SK-N-SH (cell line): ENCODE measurements at regions not wholly inside any gene's neighbourhood (a gene's known extent, or its start where the extent isn't known, plus 50 kb on each side); places are given as distances from the start of the nearest gene placed in this dataset.

Experiments used
- CTCF ChIA-PET: fragments of 300-600, 350-600 bp; formaldehyde crosslinking; extraction: SDS; loops from one replicate; lab custom pipeline; 2021; lab: Yijun Ruan, JAX
- POLR2A ChIA-PET: fragments of 350-600 bp; sonication (Branson Sonifier 250); formaldehyde crosslinking; extraction: SDS; loops from one replicate; lab custom pipeline; 2020; ENCODE audit warnings: antibody characterized with exemption, inconsistent platforms; lab: Yijun Ruan, JAX
- DNase-seq: peaks from one replicate; pipeline ENCODE4 v3.0.0; 2012
- H2AFZ ChIP-seq: fragments of 200-600 bp; sonication (generic); 2 replicates; pipeline ENCODE4 v1.8.1; 2016; ENCODE audit warnings: antibody characterized with exemption, mild to moderate bottlenecking, low read depth
- H3F3A ChIP-seq: fragments of 200-600 bp; sonication (generic); replicated peaks from 2 replicates; pipeline ENCODE3; 2016; ENCODE audit warnings: antibody characterized with exemption, mild to moderate bottlenecking; ENCODE audit not compliant: insufficient read depth
- H3K27ac ChIP-seq, 2 experiments: fragments of 200-500 bp in 1 of 2; fragments of 200-600 bp in 1 of 2; sonication (Bioruptor generic) in 1 of 2; sonication (generic), shearing (Covaris generic) in 1 of 2; 2 replicates each; pipeline versions ENCODE4 v1.5.1 to v1.6.1; 2014 to 2016; ENCODE audit warnings: low read depth in 2 of 2, inconsistent platforms in 1 of 2, low read length in 1 of 2, mild to moderate bottlenecking in 1 of 2, mixed read lengths in 1 of 2
- H3K27me3 ChIP-seq: fragments of 200-600 bp; sonication (generic), shearing (Covaris generic); 2 replicates; pipeline ENCODE4 v1.6.1; 2016; ENCODE audit warnings: mixed run types; ENCODE audit not compliant: insufficient read depth
- H3K36me3 ChIP-seq, 2 experiments: fragments of 200-500 bp in 1 of 2; fragments of 200-600 bp in 1 of 2; sonication (Bioruptor generic) in 1 of 2; sonication (generic) in 1 of 2; replicated peaks in 1 of 2; 2 replicates each; pipeline versions ENCODE3 to v1.5.1; 2014 to 2016; ENCODE audit warnings: low read length in 1 of 2, mild to moderate bottlenecking in 1 of 2; ENCODE audit not compliant: insufficient read depth in 2 of 2, control insufficient read depth in 1 of 2
- H3K4me1 ChIP-seq, 2 experiments: fragments of 200-500 bp in 1 of 2; fragments of 200-600 bp in 1 of 2; sonication (Bioruptor generic) in 1 of 2; sonication (generic), shearing (Covaris generic) in 1 of 2; 2 replicates each; pipeline versions ENCODE4 v1.5.1 to v1.6.1; 2014 to 2016; ENCODE audit warnings: low read depth in 1 of 2, low read length in 1 of 2, mixed run types in 1 of 2; ENCODE audit not compliant: insufficient read depth in 2 of 2, control insufficient read depth in 1 of 2
- H3K4me2 ChIP-seq: fragments of 200-600 bp; sonication (generic), shearing (Covaris generic); 2 replicates; pipeline ENCODE4 v1.6.1; 2017; ENCODE audit warnings: mixed run types
- H3K4me3 ChIP-seq, 2 experiments: fragments of 200-500 bp in 1 of 2; fragments of 200-600 bp in 1 of 2; sonication (Bioruptor generic) in 1 of 2; sonication (generic), shearing (Covaris generic) in 1 of 2; 2 replicates each; pipeline versions ENCODE4 v1.5.1 to v1.8.1; 2014 to 2016; ENCODE audit warnings: low read depth in 2 of 2, inconsistent platforms in 1 of 2, low read length in 1 of 2, mild to moderate bottlenecking in 1 of 2, mixed read lengths in 1 of 2, moderate library complexity in 1 of 2
- H3K79me2 ChIP-seq: fragments of 200-600 bp; sonication (generic); 2 replicates; pipeline ENCODE4 v1.8.1; 2017; ENCODE audit warnings: mild to moderate bottlenecking; ENCODE audit not compliant: insufficient read depth
- H3K9ac ChIP-seq: fragments of 200-600 bp; sonication (generic); 2 replicates; pipeline ENCODE4 v1.6.1; 2017; ENCODE audit warnings: mixed run types
- H3K9me2 ChIP-seq: fragments of 200-600 bp; sonication (generic); 2 replicates; pipeline ENCODE4 v1.6.1; 2017; ENCODE audit warnings: mixed run types
- H3K9me3 ChIP-seq: fragments of 200-600 bp; sonication (generic); 2 replicates; pipeline ENCODE4 v1.6.1; 2017; ENCODE audit warnings: mixed run types, mild to moderate bottlenecking, moderate library complexity
- H4K20me1 ChIP-seq: fragments of 200-600 bp; sonication (generic); 2 replicates; pipeline ENCODE4 v1.6.1; 2017; ENCODE audit warnings: mild to moderate bottlenecking, mixed run types; ENCODE audit not compliant: insufficient read depth
- CHD2 ChIP-seq: fragments of 150-350 bp; IDR thresholded peaks from 2 replicates; pipeline ENCODE4 v1.6.1; 2018; ENCODE audit warnings: low read length; ENCODE audit not compliant: partially characterized antibody
- FOSL2 ChIP-seq: IDR thresholded peaks from 2 replicates; pipeline ENCODE4 v1.4.0; 2012; ENCODE audit warnings: low read depth, mild to moderate bottlenecking, moderate library complexity, borderline replicate concordance
- FOXJ3 ChIP-seq: sonication (generic); formaldehyde crosslinking; IDR thresholded peaks from 2 replicates; pipeline ENCODE4 v1.5.1; 2020; ENCODE audit warnings: mild to moderate bottlenecking, missing genetic modification reagents
- GABPA ChIP-seq: IDR thresholded peaks from 2 replicates; pipeline ENCODE4 v1.4.0; 2012; ENCODE audit warnings: low read depth, mild to moderate bottlenecking
- MEF2A ChIP-seq: IDR thresholded peaks from 2 replicates; pipeline ENCODE4 v1.4.0; 2012; ENCODE audit warnings: low read depth, borderline replicate concordance
- MXI1 ChIP-seq: IDR thresholded peaks from 2 replicates; pipeline ENCODE4 v1.6.1; 2012; ENCODE audit warnings: mild to moderate bottlenecking, low read depth, low read length, improper control_type of control experiment
- PBX3 ChIP-seq: IDR thresholded peaks from 2 replicates; pipeline ENCODE4; 2012
- RAD21 ChIP-seq: IDR thresholded peaks from 2 replicates; pipeline ENCODE4 v1.6.1; 2012; ENCODE audit warnings: mild to moderate bottlenecking, low read length
- REST ChIP-seq: IDR thresholded peaks from 2 replicates; pipeline ENCODE4 v1.6.1; 2012; ENCODE audit warnings: mild to moderate bottlenecking, low read depth, low read length, moderate library complexity
- RFX5 ChIP-seq: IDR thresholded peaks from 2 replicates; pipeline ENCODE4 v1.6.1; 2012; ENCODE audit warnings: mild to moderate bottlenecking, improper control_type of control experiment, low read length
- SIN3A ChIP-seq: IDR thresholded peaks from 2 replicates; pipeline ENCODE4 v1.6.1; 2012; ENCODE audit warnings: low read depth, mild to moderate bottlenecking, low read length, moderate library complexity, borderline replicate concordance
- SMC3 ChIP-seq: IDR thresholded peaks from 2 replicates; pipeline ENCODE4 v1.6.1; 2012; ENCODE audit warnings: low read depth, low read length, improper control_type of control experiment
- TAF1 ChIP-seq: IDR thresholded peaks from 2 replicates; pipeline ENCODE4 v1.6.1; 2012; ENCODE audit warnings: low read depth, mild to moderate bottlenecking, low read length, moderate library complexity, borderline replicate concordance
- WGBS: methylation state at CpG from one replicate; pipeline ENCODE4 v1.1.6; 2017; ENCODE audit warnings: low lambda C conversion rate; 5-methylcytosine and 5-hydroxymethylcytosine counted together

GRCh38 chr12:63222582-63222981 is 71.6 kb upstream of the AVPR1A start:
- Histone ChIP-seq H3K9me3 (no peaks in the 10 kb centered on the region), H3K4me2 (no peak overlapping the region), H3K79me2 (no peaks in the 10 kb centered on the region), H4K20me1 (no peaks in the 10 kb centered on the region), H3K9me2 (no peaks in the 10 kb centered on the region), H2AFZ (no peak overlapping the region), H3K27ac (no peak overlapping the region), H3K4me1 (no peaks in the 10 kb centered on the region), H3K36me3 (no peaks in the 10 kb centered on the region), H3K9ac (no peak overlapping the region), H3K4me3 (no peak overlapping the region), H3F3A (no peaks in the 10 kb centered on the region), H3K27me3 (no peaks in the 10 kb centered on the region)
- TF ChIP-seq SMC3: no peak
- TF ChIP-seq FOSL2: no peak
- ChIA-PET POLR2A (no interaction called here), CTCF (no interaction called here)
- 4% methylated on average over 3 of the region's 3 CpGs for WGBS
- DNase-seq: no peak

DNA sequence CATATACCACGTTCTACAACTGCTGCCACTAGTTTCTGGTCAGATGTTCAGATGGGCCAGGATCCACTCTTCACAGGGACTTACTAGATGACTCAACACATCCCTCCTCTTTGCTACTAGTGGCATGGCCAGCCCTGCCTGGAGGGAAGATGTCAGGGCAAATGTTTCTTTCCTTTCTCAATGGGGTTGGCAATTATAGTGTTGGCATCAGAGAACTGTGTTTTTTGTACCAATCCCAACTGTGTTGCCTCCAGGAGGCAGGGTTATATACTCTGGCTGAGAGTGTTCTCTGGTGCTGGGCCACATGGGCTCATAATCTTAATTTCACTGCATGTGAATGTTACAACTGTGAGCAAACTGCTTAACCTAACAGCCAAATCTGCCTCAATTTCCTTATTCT is 69.9 kb upstream of the AVPR1A start:
- no peaks in the 10 kb centered on the region for H3K9me2 ChIP-seq
- WGBS: 0% methylated on average over 1 of the region's 1 CpG
- H2AFZ ChIP-seq: no peak overlapping the region
- H3K9me3 ChIP-seq: no peaks in the 10 kb centered on the region; the same call in 1 of the 2 replicates
- H3K36me3 ChIP-seq: no peaks in the 10 kb centered on the region
- ChIA-PET CTCF (interaction anchor here (0.6 kb wide), 1 partner anchor 12 kb away, joined by 3 read pairs; no protein-coding TSS in a partner anchor), POLR2A (no interaction called here)
- no peaks in the 10 kb centered on the region for H4K20me1 ChIP-seq
- no peak overlapping the region for H3K4me2 ChIP-seq
- no peaks in the 10 kb centered on the region for H3K79me2 ChIP-seq
- no peaks in the 10 kb centered on the region for H3F3A ChIP-seq
- no peaks in the 10 kb centered on the region for H3K4me1 ChIP-seq
- TF ChIP-seq RFX5: no peak
- TF ChIP-seq SIN3A: no peak
- H3K27ac ChIP-seq: no peak overlapping the region
- H3K4me3 ChIP-seq: no peak overlapping the region
- no peak for DNase-seq
- no peak overlapping the region for H3K9ac ChIP-seq
- no peaks in the 10 kb centered on the region for H3K27me3 ChIP-seq

GRCh38 chr12:63212316-63212715 is 61.3 kb upstream of the AVPR1A start:
- ChIA-PET POLR2A (no interaction called here), CTCF (no interaction called here)
- H3K9me3 ChIP-seq: no peaks in the 10 kb centered on the region; the same call in 1 of the 2 replicates
- H3K79me2 ChIP-seq: no peaks in the 10 kb centered on the region
- H3K4me3 ChIP-seq: no peak overlapping the region
- DNase-seq: no peak
- no peak overlapping the region for H3K4me2 ChIP-seq
- WGBS: 9% methylated on average over 3 of the region's 3 CpGs
- no peak for TF ChIP-seq FOXJ3 (CRISPR knock-in tag)
- TF ChIP-seq TAF1: no peak
- no peak for TF ChIP-seq PBX3
- TF ChIP-seq REST: no peak
- no peak for TF ChIP-seq CHD2
- no peak for TF ChIP-seq MXI1
- TF ChIP-seq RAD21: no peak
- no peak for TF ChIP-seq SMC3
- no peak for TF ChIP-seq GABPA
- no peak for TF ChIP-seq MEF2A
- no peak overlapping the region for H3K27ac ChIP-seq
- H3K27me3 ChIP-seq: no peaks in the 10 kb centered on the region
- H3K9me2 ChIP-seq: no peaks in the 10 kb centered on the region
- no peaks in the 10 kb centered on the region for H4K20me1 ChIP-seq
- no peaks in the 10 kb centered on the region for H3F3A ChIP-seq
- no peak overlapping the region for H3K9ac ChIP-seq
- H2AFZ ChIP-seq: no peak overlapping the region
- H3K4me1 ChIP-seq: no peaks in the 10 kb centered on the region
- no peaks in the 10 kb centered on the region for H3K36me3 ChIP-seq
